NB4 (cell line): ENCODE measurements at regions not wholly inside any gene's neighbourhood (a gene's known extent, or its start where the extent isn't known, plus 50 kb on each side); places are given as distances from the start of the nearest gene placed in this dataset.

Experiments
- TF ChIP-seq, protein P1 (sequence below): IDR thresholded peaks from one replicate; pipeline ENCODE4 v1.5.1; 2012; ENCODE audit warnings: low read depth, low read length
- TF ChIP-seq, protein P2 (sequence below): IDR thresholded peaks from 2 replicates; pipeline ENCODE4 v1.6.1; 2011; ENCODE audit warnings: low read depth, low read length

DNA sequence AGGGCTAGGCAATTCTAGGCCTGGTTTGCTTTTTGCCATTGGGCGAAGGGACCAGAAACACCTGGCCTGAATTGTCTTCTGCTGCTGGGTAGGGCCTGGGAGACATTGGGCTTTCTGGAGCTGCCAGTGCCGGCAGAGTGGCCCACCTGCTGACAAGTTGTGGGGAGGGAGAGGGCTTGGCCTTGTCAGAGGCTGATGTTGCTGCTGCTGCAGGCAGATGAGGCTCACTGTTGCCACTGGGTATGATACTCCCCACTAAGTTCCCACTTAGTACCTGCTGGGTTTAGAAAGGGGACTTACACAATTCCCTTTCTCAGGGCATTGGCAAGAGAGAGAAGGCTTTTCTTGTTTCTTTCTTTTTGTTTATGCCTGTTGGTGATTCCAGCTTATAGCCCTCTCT is 289.6 kb upstream of the NPVF start:
- TF ChIP-seq, protein P1, sequence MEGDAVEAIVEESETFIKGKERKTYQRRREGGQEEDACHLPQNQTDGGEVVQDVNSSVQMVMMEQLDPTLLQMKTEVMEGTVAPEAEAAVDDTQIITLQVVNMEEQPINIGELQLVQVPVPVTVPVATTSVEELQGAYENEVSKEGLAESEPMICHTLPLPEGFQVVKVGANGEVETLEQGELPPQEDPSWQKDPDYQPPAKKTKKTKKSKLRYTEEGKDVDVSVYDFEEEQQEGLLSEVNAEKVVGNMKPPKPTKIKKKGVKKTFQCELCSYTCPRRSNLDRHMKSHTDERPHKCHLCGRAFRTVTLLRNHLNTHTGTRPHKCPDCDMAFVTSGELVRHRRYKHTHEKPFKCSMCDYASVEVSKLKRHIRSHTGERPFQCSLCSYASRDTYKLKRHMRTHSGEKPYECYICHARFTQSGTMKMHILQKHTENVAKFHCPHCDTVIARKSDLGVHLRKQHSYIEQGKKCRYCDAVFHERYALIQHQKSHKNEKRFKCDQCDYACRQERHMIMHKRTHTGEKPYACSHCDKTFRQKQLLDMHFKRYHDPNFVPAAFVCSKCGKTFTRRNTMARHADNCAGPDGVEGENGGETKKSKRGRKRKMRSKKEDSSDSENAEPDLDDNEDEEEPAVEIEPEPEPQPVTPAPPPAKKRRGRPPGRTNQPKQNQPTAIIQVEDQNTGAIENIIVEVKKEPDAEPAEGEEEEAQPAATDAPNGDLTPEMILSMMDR = no peak
- TF ChIP-seq, protein P2, sequence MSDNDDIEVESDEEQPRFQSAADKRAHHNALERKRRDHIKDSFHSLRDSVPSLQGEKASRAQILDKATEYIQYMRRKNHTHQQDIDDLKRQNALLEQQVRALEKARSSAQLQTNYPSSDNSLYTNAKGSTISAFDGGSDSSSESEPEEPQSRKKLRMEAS = no peak
